ENCODE measurements at regions not wholly inside any gene's neighbourhood (a gene's known extent, or its start where the extent isn't known, plus 50 kb on each side); places are given as distances from the start of the nearest gene placed in this dataset.
"Not testable (repeated sequence)": the region's sequence is repeated elsewhere in the genome, so short reads cannot be mapped to it uniquely, and the experiment has no call there.

- H3K27me3 ChIP-seq = no peaks in the 10 kb centered on the region
- ATAC-seq = no peak
- TF ChIP-seq CTCF (IDR thresholded peaks at IDR 0.05) = no peak
- DNase-seq = no peak
- intact Hi-C loops (cut with DNase I) = no loop called here
- H3K4me1 ChIP-seq = no peaks in the 10 kb centered on the region
- H3K36me3 ChIP-seq = no peaks in the 10 kb centered on the region
- no peak overlapping the region for H3K27ac ChIP-seq
- H3K4me3 ChIP-seq = no peak overlapping the region
- H3K9me3 ChIP-seq = no peaks in the 10 kb centered on the region
Measured at GRCh38 chr14:37810094-37810801, 214.8 kb downstream of the TTC6 start.

GRCh38 chr14:37813732-37814131 lies 218.3 kb downstream of the TTC6 start:
- no peak for TF ChIP-seq CTCF (IDR thresholded peaks at IDR 0.05)

GRCh38 chr14:37816135-37816534 lies 220.7 kb downstream of the TTC6 start:
- Histone ChIP-seq H3K4me1 (no peaks in the 10 kb centered on the region), H3K4me3 (no peak overlapping the region), H3K27ac (no peak overlapping the region), H3K27me3 (no peaks in the 10 kb centered on the region), H3K9me3 (no peaks in the 10 kb centered on the region), H3K36me3 (no peaks in the 10 kb centered on the region)
- no peak for TF ChIP-seq CTCF (IDR thresholded peaks at IDR 0.05)
- no peak for ATAC-seq
- DNase-seq = no peak
- intact Hi-C loops (cut with DNase I) = no loop called here

More at GRCh38 chr14:37813732-37814131, 218.3 kb downstream of the TTC6 start:
- no peaks in the 10 kb centered on the region for H3K4me1 ChIP-seq
- H3K9me3 ChIP-seq = no peaks in the 10 kb centered on the region
- H3K36me3 ChIP-seq = no peaks in the 10 kb centered on the region
- no peak overlapping the region for H3K27ac ChIP-seq
- intact Hi-C loops (cut with DNase I) = no loop called here
- no peaks in the 10 kb centered on the region for H3K27me3 ChIP-seq
- no peak overlapping the region for H3K4me3 ChIP-seq
- ATAC-seq (no peak), DNase-seq (no peak)

- Histone ChIP-seq H3K27me3 (no peaks in the 10 kb centered on the region), H3K27ac (no peak overlapping the region), H3K4me3 (no peak overlapping the region), H3K4me1 (no peaks in the 10 kb centered on the region), H3K9me3 (no peaks in the 10 kb centered on the region), H3K36me3 (no peaks in the 10 kb centered on the region)
- ATAC-seq (no peak), DNase-seq (no peak)
- intact Hi-C loops (cut with DNase I) = no loop called here
- TF ChIP-seq CTCF (IDR thresholded peaks at IDR 0.05) = no peak
Measured at GRCh38 chr14:37816743-37817295, 221.4 kb downstream of the TTC6 start.

GRCh38 chr14:37819155-37820015 lies 224.0 kb downstream of the TTC6 start:
- DNase-seq (no peak), ATAC-seq (peak; percentile 56)
- H3K27me3 ChIP-seq = no peaks in the 10 kb centered on the region
- no peaks in the 10 kb centered on the region for H3K36me3 ChIP-seq
- H3K9me3 ChIP-seq = no peaks in the 10 kb centered on the region
- no peak overlapping the region for H3K4me3 ChIP-seq
- intact Hi-C loops (cut with DNase I) = no loop called here
- no peaks in the 10 kb centered on the region for H3K4me1 ChIP-seq
- no peak overlapping the region for H3K27ac ChIP-seq
- TF ChIP-seq CTCF (IDR thresholded peaks at IDR 0.05) = no peak

- H3K27ac ChIP-seq; intact Hi-C loops (cut with DNase I); ATAC-seq; H3K9me3 ChIP-seq; H3K27me3 ChIP-seq; DNase-seq; H3K4me3 ChIP-seq; H3K4me1 ChIP-seq; H3K36me3 ChIP-seq: not testable (repeated sequence)
Measured at GRCh38 chr14:37820810-37821209, 225.4 kb downstream of the TTC6 start.

Measured in upper lobe of right lung (tissue), 1 donor.